Stomach (tissue), 8 donors: ENCODE measurements at regions not wholly inside any gene's neighbourhood (a gene's known extent, or its start where the extent isn't known, plus 50 kb on each side); places are given as distances from the start of the nearest gene placed in this dataset.

Source experiments
- DNase-seq, 2 donors: peaks; one replicate each; pipeline versions ENCODE4 v3.0.0 to v3.0.0-alpha.2; 2013 to 2019
- H3K27ac ChIP-seq, 5 donors: fragments of 200-600 bp in 4 of 5; sonication (generic) in 4 of 5; one replicate each; pipeline ENCODE4 v1.5.1; 2013 to 2019; ENCODE audit warnings: mild to moderate bottlenecking in 1 of 5, moderate library complexity in 1 of 5
- H3K27me3 ChIP-seq, 3 donors: fragments of 200-600 bp; sonication (generic); one replicate each; pipeline ENCODE4 v1.5.1; 2017 to 2019; ENCODE audit warnings: mixed run types in 1 of 3
- H3K36me3 ChIP-seq, 4 donors: fragments of 200-600 bp; sonication (generic); 1 replicate in 3 of 4; 2 replicates in 1 of 4; pipeline ENCODE4 v1.5.1; 2016 to 2019
- H3K4me1 ChIP-seq, 4 donors: fragments of 200-600 bp; sonication (generic); one replicate each; pipeline ENCODE4 v1.5.1; 2016 to 2019
- H3K4me3 ChIP-seq, 4 donors: fragments of 200-600 bp; sonication (generic) in 3 of 4; one replicate each; pipeline ENCODE4 v1.5.1; 2016 to 2019; ENCODE audit warnings: mild to moderate bottlenecking in 1 of 4
- H3K9me3 ChIP-seq, 4 donors: fragments of 200-600 bp; sonication (generic); one replicate each; pipeline ENCODE4 v1.5.1; 2016 to 2019
- CTCF ChIP-seq, 7 experiments: fragments of 450-650 bp in 4 of 7; fragments of 200-600 bp in 3 of 7; sonication (generic) in 3 of 7; IDR thresholded peaks; one replicate each; pipeline ENCODE4 v1.5.1; 2016 to 2019; ENCODE audit warnings: antibody characterized with exemption in 7 of 7, control low read depth in 2 of 7, mild to moderate bottlenecking in 1 of 7
- EP300 ChIP-seq: sonication (generic); formaldehyde crosslinking; IDR thresholded peaks from one replicate; pipeline ENCODE4 v1.6.1; 2017; ENCODE audit warnings: antibody characterized with exemption
- POLR2A ChIP-seq, 4 donors: fragments of 450-650 bp; IDR thresholded peaks; one replicate each; pipeline ENCODE4 v1.6.1; 2016; ENCODE audit warnings: antibody characterized with exemption in 4 of 4, control low read depth in 2 of 4, mild to moderate bottlenecking in 1 of 4, moderate library complexity in 1 of 4
- POLR2AphosphoS5 ChIP-seq, 3 donors: sonication (generic); formaldehyde crosslinking; IDR thresholded peaks; one replicate each; pipeline ENCODE4 v1.6.1; 2016; ENCODE audit warnings: antibody characterized with exemption in 3 of 3
- WGBS, 5 donors: extraction: QIAGEN DNeasy Blood & Tissue Kit in 3 of 5; methylation state at CpG; one replicate each; pipeline versions ENCODE4 v1.1.5 to v1.1.7; 2013 to 2018; 5-methylcytosine and 5-hydroxymethylcytosine counted together
- intact Hi-C: fragments of 100-400 bp; cut with DNase I; formaldehyde crosslinking; loops from one replicate; pipeline ENCODE4 v1.15.1; 2023; ENCODE audit warnings: low total_unique reads
- donor health status: healthy with polysubstance abuse.
- donor health status: Bipolar disorder and iron deficiency.
- donor health status: healthy.

- Histone ChIP-seq H3K36me3 (no peaks in the 10 kb centered on the region), H3K4me3 (no peak overlapping the region), H3K4me1 (no peaks in the 10 kb centered on the region), H3K27me3 (no peaks in the 10 kb centered on the region), H3K9me3 (no peaks in the 10 kb centered on the region), H3K27ac (no peak overlapping the region)
- intact Hi-C loops, result no loop called here
- 67 to 72% (median 70%) methylated on average over 7 of the region's 7 CpGs for WGBS, 5 donors
- no peak for TF ChIP-seq POLR2A (IDR thresholded peaks at IDR 0.05)
- TF ChIP-seq POLR2AphosphoS5 (IDR thresholded peaks at IDR 0.05), result no peak
- TF ChIP-seq CTCF (IDR thresholded peaks at IDR 0.05), result no peak
- TF ChIP-seq EP300, result no peak
- no peak for DNase-seq
These were observed 476.2 kb upstream of the TSHZ3 start for GRCh38 chr19:31825134-31826094.

- DNase-seq, result no peak
- intact Hi-C loops, result no loop called here
These were observed 477.1 kb upstream of the TSHZ3 start for GRCh38 chr19:31826325-31826724.

GRCh38 chr19:31831421-31832175 lies 482.4 kb upstream of the TSHZ3 start:
- Histone ChIP-seq H3K4me3 (no peak overlapping the region), H3K4me1 (no peaks in the 10 kb centered on the region), H3K27ac (no peak overlapping the region), H3K27me3 (no peaks in the 10 kb centered on the region), H3K36me3 (no peaks in the 10 kb centered on the region), H3K9me3 (peaks cover 0 to 25% (median 13%) of the 10 kb centered on the region in 4 donors)
- DNase-seq, result no peak
- intact Hi-C loops, result no loop called here
- TF ChIP-seq EP300 (no peak), POLR2A (IDR thresholded peaks at IDR 0.05) (no peak)
- WGBS, 5 donors, result 66 to 72% (median 71%) methylated on average over 8 of the region's 8 CpGs

More at GRCh38 chr19:31826325-31826724, 477.1 kb upstream of the TSHZ3 start:
- no peak overlapping the region for H3K27ac ChIP-seq
- no peaks in the 10 kb centered on the region for H3K4me1 ChIP-seq
- H3K27me3 ChIP-seq, result no peaks in the 10 kb centered on the region
- no peaks in the 10 kb centered on the region for H3K9me3 ChIP-seq
- H3K4me3 ChIP-seq, result no peak overlapping the region
- 82 to 86% (median 85%) methylated on average over 4 of the region's 4 CpGs for WGBS, 5 donors
- H3K36me3 ChIP-seq, result no peaks in the 10 kb centered on the region
- TF ChIP-seq POLR2AphosphoS5 (IDR thresholded peaks at IDR 0.05) (no peak), POLR2A (IDR thresholded peaks at IDR 0.05) (no peak), EP300 (no peak), CTCF (IDR thresholded peaks at IDR 0.05) (no peak)

- Histone ChIP-seq H3K4me1 (no peaks in the 10 kb centered on the region), H3K4me3 (no peak overlapping the region), H3K27ac (no peak overlapping the region), H3K9me3 (peaks cover 0 to 25% (median 13%) of the 10 kb centered on the region in 4 donors), H3K27me3 (no peaks in the 10 kb centered on the region), H3K36me3 (no peaks in the 10 kb centered on the region)
- 71 to 78% (median 73%) methylated on average over 5 of the region's 5 CpGs for WGBS, 5 donors
- intact Hi-C loops, result no loop called here
- TF ChIP-seq POLR2AphosphoS5 (IDR thresholded peaks at IDR 0.05) (no peak), POLR2A (IDR thresholded peaks at IDR 0.05) (no peak), EP300 (no peak), CTCF (IDR thresholded peaks at IDR 0.05) (no peak)
- DNase-seq, result no peak
These were observed 482.9 kb upstream of the TSHZ3 start for GRCh38 chr19:31832176-31832548.
